H9 (cell line): ENCODE measurements at regions not wholly inside any gene's neighbourhood (a gene's known extent, or its start where the extent isn't known, plus 50 kb on each side); places are given as distances from the start of the nearest gene placed in this dataset.
A peak's percentile ranks its signal among the peaks of the same experiment; 100 is the strongest.

ENCODE experiments used
- DNase-seq: peaks from one replicate; pipeline ENCODE4 v3.0.0-alpha.2; 2017
- H2AFZ ChIP-seq: one replicate; pipeline ENCODE4 v1.6.1; 2013; ENCODE audit warnings: mild to moderate bottlenecking, low read length, control low read depth, moderate library complexity
- H2AK5ac ChIP-seq: 2 replicates; pipeline ENCODE4 v1.6.1; 2013; ENCODE audit warnings: low read length, control low read depth, mixed read lengths; ENCODE audit not compliant: insufficient read length
- H2BK120ac ChIP-seq: one replicate; pipeline ENCODE4 v1.6.1; 2013; ENCODE audit warnings: low read depth, mild to moderate bottlenecking, low read length, control low read depth, inconsistent platforms; ENCODE audit not compliant: poor library complexity, severe bottlenecking
- H2BK12ac ChIP-seq: 2 replicates; pipeline ENCODE4 v1.6.1; 2013; ENCODE audit warnings: low read length, control low read depth, mixed read lengths, low read depth; ENCODE audit not compliant: insufficient read length
- H2BK15ac ChIP-seq: 2 replicates; pipeline ENCODE4 v1.6.1; 2013; ENCODE audit warnings: low read depth, low read length, control low read depth
- H2BK20ac ChIP-seq: one replicate; pipeline ENCODE4 v1.6.1; 2013; ENCODE audit warnings: low read depth, mild to moderate bottlenecking, low read length, control low read depth, inconsistent platforms; ENCODE audit not compliant: poor library complexity, severe bottlenecking
- H2BK5ac ChIP-seq: 2 replicates; pipeline ENCODE4 v1.6.1; 2013; ENCODE audit warnings: low read length, control low read depth, mixed read lengths; ENCODE audit not compliant: insufficient read length
- H3K14ac ChIP-seq: 2 replicates; pipeline ENCODE4 v1.6.1; 2013; ENCODE audit warnings: low read length, control low read depth; ENCODE audit not compliant: insufficient read depth
- H3K18ac ChIP-seq: 2 replicates; pipeline ENCODE4 v1.6.1; 2013; ENCODE audit warnings: low read depth, mild to moderate bottlenecking, mixed read lengths, low read length, control low read depth; ENCODE audit not compliant: insufficient read length
- H3K23ac ChIP-seq: 2 replicates; pipeline ENCODE4 v1.6.1; 2013; ENCODE audit warnings: low read length, control low read depth, mixed read lengths, low read depth; ENCODE audit not compliant: insufficient read length
- H3K23me2 ChIP-seq: 2 replicates; pipeline ENCODE4 v1.6.1; 2013; ENCODE audit warnings: low read depth, mild to moderate bottlenecking, mixed read lengths, low read length, control low read depth; ENCODE audit not compliant: insufficient read length, poor library complexity, severe bottlenecking
- H3K27ac ChIP-seq: 2 replicates; pipeline ENCODE4 v1.5.1; 2013; ENCODE audit warnings: low read length, control low read depth, mixed read lengths, low read depth; ENCODE audit not compliant: insufficient read length
- H3K27me3 ChIP-seq: 2 replicates; pipeline ENCODE4 v1.6.1; 2013; ENCODE audit warnings: low read length, control low read depth, inconsistent platforms; ENCODE audit not compliant: insufficient read depth
- H3K4ac ChIP-seq: 2 replicates; pipeline ENCODE4 v1.6.1; 2013; ENCODE audit warnings: low read depth, mild to moderate bottlenecking, control low read depth, inconsistent platforms, low read length, moderate library complexity
- H3K4me1 ChIP-seq: 2 replicates; pipeline ENCODE4 v1.6.1; 2013; ENCODE audit warnings: low read length, control low read depth, inconsistent platforms; ENCODE audit not compliant: insufficient read depth
- H3K4me2 ChIP-seq: 2 replicates; pipeline ENCODE4 v1.6.1; 2013; ENCODE audit warnings: low read length, control low read depth, mixed read lengths; ENCODE audit not compliant: insufficient read length, insufficient read depth
- H3K56ac ChIP-seq: 2 replicates; pipeline ENCODE4 v1.6.1; 2013; ENCODE audit warnings: low read depth, mild to moderate bottlenecking, mixed read lengths, low read length, control low read depth; ENCODE audit not compliant: insufficient read length
- H3K79me1 ChIP-seq: 2 replicates; pipeline ENCODE4 v1.6.1; 2013; ENCODE audit warnings: low read depth, mild to moderate bottlenecking, moderate library complexity, low read length, control low read depth, inconsistent platforms; ENCODE audit not compliant: insufficient read depth, poor library complexity, severe bottlenecking
- H3K79me2 ChIP-seq: 2 replicates; pipeline ENCODE4 v1.6.1; 2013; ENCODE audit warnings: low read length, control low read depth, inconsistent platforms; ENCODE audit not compliant: insufficient read depth
- H3K9ac ChIP-seq: 2 replicates; pipeline ENCODE4 v1.6.1; 2013; ENCODE audit warnings: low read length, control low read depth, mixed read lengths; ENCODE audit not compliant: insufficient read length; ENCODE audit errors: extremely low read depth
- H3K9me3 ChIP-seq: one replicate; pipeline ENCODE4 v1.6.1; 2013; ENCODE audit warnings: low read depth, low read length, inconsistent platforms; ENCODE audit not compliant: control insufficient read depth
- H3T11ph ChIP-seq: one replicate; pipeline ENCODE4 v1.6.1; 2013; ENCODE audit warnings: mild to moderate bottlenecking, low read length, control low read depth, inconsistent platforms
- H4K20me1 ChIP-seq: one replicate; pipeline ENCODE4 v1.6.1; 2013; ENCODE audit not compliant: control insufficient read depth, insufficient read length, insufficient read depth
- H4K5ac ChIP-seq: 2 replicates; pipeline ENCODE4 v1.6.1; 2013; ENCODE audit warnings: low read depth, mild to moderate bottlenecking, mixed read lengths, low read length, control low read depth; ENCODE audit not compliant: insufficient read length
- H4K8ac ChIP-seq: replicated peaks from 2 replicates; pipeline ENCODE4 v1.6.1; 2013; ENCODE audit warnings: low read length, control low read depth, mixed read lengths, low read depth; ENCODE audit not compliant: insufficient read length
- H4K91ac ChIP-seq: 2 replicates; pipeline ENCODE4 v1.6.1; 2013; ENCODE audit warnings: low read depth, mild to moderate bottlenecking, moderate library complexity, mixed read lengths, low read length, control low read depth; ENCODE audit not compliant: insufficient read length
- H3K27ac Mint-ChIP-seq, 3 experiments: 2 replicates in 2 of 3; 3 replicates in 1 of 3; pipeline ENCODE4 v1.8.0; 2020 to 2021; ENCODE audit warnings: mixed read lengths in 3 of 3, mild to moderate bottlenecking in 1 of 3, moderate library complexity in 1 of 3
- H3K27me3 Mint-ChIP-seq: 2 replicates; pipeline ENCODE4 v1.8.0; 2021; ENCODE audit warnings: low read depth, mild to moderate bottlenecking, moderate library complexity, mixed read lengths
- H3K36me3 Mint-ChIP-seq, 3 experiments: 2 replicates in 2 of 3; 3 replicates in 1 of 3; pipeline ENCODE4 v1.8.0; 2020 to 2021; ENCODE audit warnings: low read depth in 3 of 3, mixed read lengths in 3 of 3; ENCODE audit not compliant: insufficient read depth in 1 of 3
- H3K4me1 Mint-ChIP-seq, 2 experiments: 2 replicates each; pipeline ENCODE4 v1.8.0; 2020; ENCODE audit warnings: mixed read lengths in 2 of 2
- H3K4me3 Mint-ChIP-seq, 2 experiments: 2 replicates in 1 of 2; 3 replicates in 1 of 2; pipeline ENCODE4 v1.8.0; 2020 to 2021; ENCODE audit warnings: mild to moderate bottlenecking in 2 of 2, mixed read lengths in 2 of 2, moderate library complexity in 1 of 2
- H3K9me3 Mint-ChIP-seq, 2 experiments: 2 replicates in 1 of 2; 3 replicates in 1 of 2; pipeline ENCODE4 v1.8.0; 2020; ENCODE audit warnings: mild to moderate bottlenecking in 2 of 2, mixed read lengths in 2 of 2, moderate library complexity in 1 of 2
- WGBS: extraction: QIAGEN DNeasy Blood & Tissue Kit; methylation state at CpG from one replicate; pipeline ENCODE4 v1.1.7; 2013; ENCODE audit warnings: missing lambda C conversion rate, low lambda C conversion rate, mixed read lengths; ENCODE audit not compliant: insufficient read length; ENCODE audit errors: extremely low coverage; 5-methylcytosine and 5-hydroxymethylcytosine counted together
- TF ChIP-seq, protein P1 (sequence below): fragments of 200-600 bp; sonication (generic); conservative IDR thresholded peaks from 3 replicates; pipeline ENCODE4 v1.8.0; 2021; ENCODE audit warnings: antibody characterized with exemption, mild to moderate bottlenecking

DNA sequence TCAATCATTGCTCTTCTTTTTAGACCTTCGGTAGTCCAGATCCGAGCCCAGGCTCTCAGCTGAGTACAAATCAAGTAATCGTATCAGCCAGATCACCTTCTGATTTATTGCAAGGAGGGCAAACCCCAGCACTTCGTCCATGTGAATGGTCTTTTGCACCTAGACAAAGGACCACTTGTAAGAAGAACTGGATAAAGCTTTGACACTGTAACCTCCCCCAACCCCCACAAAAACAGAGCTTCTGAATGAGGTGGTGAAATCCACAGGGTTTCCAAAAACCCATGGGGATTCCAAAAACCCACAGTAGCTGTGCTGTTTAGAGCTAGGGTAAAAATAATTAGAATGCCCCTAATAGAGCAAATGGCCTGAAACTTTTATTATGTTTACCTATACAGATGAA is 148.8 kb upstream of the ODAD2 start:
- no peak overlapping the region for H3K56ac ChIP-seq
- Mint-ChIP-seq H3K27ac (peak overlapping the region in 1 of 3 experiments; percentile 25; a peak in 1 of 7 replicates), H3K4me1 (peaks cover 10 to 15% of the 10 kb centered on the region in 2 experiments), H3K4me3 (no peak overlapping the region), H3K36me3 (no peaks in the 10 kb centered on the region), H3K27me3 (no peaks in the 10 kb centered on the region), H3K9me3 (no peaks in the 10 kb centered on the region)
- H2BK20ac ChIP-seq: no peak overlapping the region
- TF ChIP-seq, protein P1, sequence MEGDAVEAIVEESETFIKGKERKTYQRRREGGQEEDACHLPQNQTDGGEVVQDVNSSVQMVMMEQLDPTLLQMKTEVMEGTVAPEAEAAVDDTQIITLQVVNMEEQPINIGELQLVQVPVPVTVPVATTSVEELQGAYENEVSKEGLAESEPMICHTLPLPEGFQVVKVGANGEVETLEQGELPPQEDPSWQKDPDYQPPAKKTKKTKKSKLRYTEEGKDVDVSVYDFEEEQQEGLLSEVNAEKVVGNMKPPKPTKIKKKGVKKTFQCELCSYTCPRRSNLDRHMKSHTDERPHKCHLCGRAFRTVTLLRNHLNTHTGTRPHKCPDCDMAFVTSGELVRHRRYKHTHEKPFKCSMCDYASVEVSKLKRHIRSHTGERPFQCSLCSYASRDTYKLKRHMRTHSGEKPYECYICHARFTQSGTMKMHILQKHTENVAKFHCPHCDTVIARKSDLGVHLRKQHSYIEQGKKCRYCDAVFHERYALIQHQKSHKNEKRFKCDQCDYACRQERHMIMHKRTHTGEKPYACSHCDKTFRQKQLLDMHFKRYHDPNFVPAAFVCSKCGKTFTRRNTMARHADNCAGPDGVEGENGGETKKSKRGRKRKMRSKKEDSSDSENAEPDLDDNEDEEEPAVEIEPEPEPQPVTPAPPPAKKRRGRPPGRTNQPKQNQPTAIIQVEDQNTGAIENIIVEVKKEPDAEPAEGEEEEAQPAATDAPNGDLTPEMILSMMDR: no peak
- no peaks in the 10 kb centered on the region for H4K20me1 ChIP-seq
- H3K27me3 ChIP-seq: no peaks in the 10 kb centered on the region
- H3K79me1 ChIP-seq: no peaks in the 10 kb centered on the region
- H2BK120ac ChIP-seq: no peak overlapping the region
- no peaks in the 10 kb centered on the region for H3K9me3 ChIP-seq
- H3K4me2 ChIP-seq: no peak overlapping the region
- no peak overlapping the region for H3K4ac ChIP-seq
- H3K18ac ChIP-seq: no peak overlapping the region
- H2BK12ac ChIP-seq: no peak overlapping the region
- H4K8ac ChIP-seq: no peak overlapping the region
- no peaks in the 10 kb centered on the region for H3K23me2 ChIP-seq
- no peak for DNase-seq
- H4K5ac ChIP-seq: no peak overlapping the region
- no peak overlapping the region for H2AFZ ChIP-seq
- H3K9ac ChIP-seq: no peak overlapping the region
- no peaks in the 10 kb centered on the region for H3K79me2 ChIP-seq
- H3K4me1 ChIP-seq: peaks cover 3% of the 10 kb centered on the region; the same call in 1 of the 2 replicates
- H3T11ph ChIP-seq: no peak overlapping the region
- no peak overlapping the region for H2BK5ac ChIP-seq
- H3K14ac ChIP-seq: no peak overlapping the region
- H2AK5ac ChIP-seq: no peak overlapping the region
- no peak overlapping the region for H3K23ac ChIP-seq
- no peak overlapping the region for H2BK15ac ChIP-seq
- H3K27ac ChIP-seq: no peak overlapping the region
- no peak overlapping the region for H4K91ac ChIP-seq
- WGBS: no CpG with 5 or more reads among the region's 4 CpGs
